ENCODE measurements at regions not wholly inside any gene's neighbourhood (a gene's known extent, or its start where the extent isn't known, plus 50 kb on each side); places are given as distances from the start of the nearest gene placed in this dataset.

DNA sequence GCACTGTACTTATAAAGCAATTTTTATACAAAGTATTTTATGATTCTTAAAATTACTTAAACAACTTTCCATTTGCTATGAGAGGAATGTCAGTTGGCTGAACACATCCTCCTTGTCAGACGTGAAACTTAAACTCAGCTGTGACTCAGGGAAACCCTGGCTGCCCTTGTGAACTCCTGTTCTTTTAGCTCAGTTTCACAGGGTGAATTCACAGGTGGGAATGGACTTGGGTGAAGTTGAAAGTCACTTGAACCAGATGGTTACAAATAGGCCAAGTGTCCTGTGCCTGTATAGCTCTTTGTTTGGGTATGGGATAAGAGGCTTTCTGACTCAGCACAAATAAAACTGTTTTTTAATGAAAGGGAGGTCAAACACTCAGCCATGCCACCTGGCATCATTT lies 67.4 kb upstream of the FAM47B start:
- DNase-seq, result peak; percentile 61

DNA sequence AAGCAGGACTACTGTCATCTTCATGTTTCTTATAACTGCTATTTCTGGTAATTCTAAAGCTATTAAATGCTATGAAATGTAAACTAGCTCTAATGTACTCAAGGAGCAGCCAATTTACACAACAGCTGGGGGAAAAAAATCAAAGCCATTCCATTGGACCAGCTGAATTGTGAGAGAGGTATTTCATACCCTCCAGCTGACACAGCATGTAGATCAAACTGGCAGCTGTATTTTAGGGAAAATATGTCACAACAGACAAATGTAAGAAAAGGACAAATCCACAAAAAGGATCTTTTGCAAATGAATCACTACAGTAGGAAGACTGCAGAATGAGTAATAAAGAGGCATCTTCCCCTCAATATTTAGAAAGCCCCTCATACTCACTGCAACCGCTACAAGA lies 65.2 kb upstream of the FAM47B start:
- peak; percentile 78 for DNase-seq

DNA sequence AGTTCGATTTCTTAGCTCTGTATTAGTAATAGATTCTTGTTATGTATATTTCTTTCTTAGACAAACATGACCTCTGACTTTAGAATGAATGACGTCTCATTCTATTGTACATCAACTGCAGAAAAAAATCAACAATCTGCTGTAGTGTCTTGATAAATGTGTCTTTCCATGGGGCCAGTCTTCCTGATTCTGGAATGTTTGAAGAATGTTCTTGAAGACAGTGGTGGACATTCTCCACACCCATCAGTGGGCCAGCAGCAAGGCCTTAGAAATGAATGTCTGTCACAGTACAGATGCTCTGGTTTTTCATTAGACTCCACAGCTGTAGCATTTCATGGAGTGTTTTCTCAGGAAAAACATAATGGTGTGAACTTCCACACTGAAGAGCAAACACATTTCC lies 63.2 kb upstream of the FAM47B start:
- peak; percentile 69 for DNase-seq

DNA sequence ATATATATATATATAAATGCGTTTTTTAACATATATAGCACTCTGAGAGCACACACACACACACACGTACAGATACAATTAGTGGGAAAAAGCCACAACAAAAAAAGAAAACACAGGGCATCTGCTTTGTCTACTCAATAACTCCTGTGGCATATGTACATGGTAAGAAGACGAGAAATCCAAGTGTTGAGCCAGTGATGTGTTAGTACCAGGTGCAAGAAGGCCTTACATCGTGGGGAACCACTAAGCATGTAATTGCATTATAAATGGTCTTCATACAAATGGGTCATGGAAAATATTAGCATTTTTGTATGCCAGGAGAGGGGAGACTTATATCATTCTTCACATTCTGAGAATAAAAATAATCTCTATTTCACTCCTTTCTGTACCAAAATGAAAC lies 62.7 kb upstream of the FAM47B start:
- no peak for DNase-seq

DNA sequence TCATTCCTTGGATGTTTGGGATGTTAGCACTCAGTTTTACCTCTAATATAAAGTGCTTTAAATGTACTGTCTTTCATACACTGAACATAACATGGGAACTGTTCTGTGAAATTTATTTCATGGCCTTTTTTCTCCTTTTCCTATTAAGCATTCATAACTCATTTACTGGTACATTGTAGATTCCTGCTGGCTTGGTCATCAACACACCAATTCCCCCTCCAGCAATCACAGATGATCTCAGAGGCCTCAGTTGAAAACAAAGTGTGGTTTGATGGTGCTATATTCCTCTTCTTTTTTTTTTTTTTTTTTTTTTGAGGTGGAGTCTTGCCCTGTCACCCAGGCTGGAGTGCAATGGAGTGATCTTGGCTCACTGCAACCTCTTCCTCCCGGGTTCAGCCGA lies 61.9 kb upstream of the FAM47B start:
- DNase-seq, result peak; percentile 85

DNA sequence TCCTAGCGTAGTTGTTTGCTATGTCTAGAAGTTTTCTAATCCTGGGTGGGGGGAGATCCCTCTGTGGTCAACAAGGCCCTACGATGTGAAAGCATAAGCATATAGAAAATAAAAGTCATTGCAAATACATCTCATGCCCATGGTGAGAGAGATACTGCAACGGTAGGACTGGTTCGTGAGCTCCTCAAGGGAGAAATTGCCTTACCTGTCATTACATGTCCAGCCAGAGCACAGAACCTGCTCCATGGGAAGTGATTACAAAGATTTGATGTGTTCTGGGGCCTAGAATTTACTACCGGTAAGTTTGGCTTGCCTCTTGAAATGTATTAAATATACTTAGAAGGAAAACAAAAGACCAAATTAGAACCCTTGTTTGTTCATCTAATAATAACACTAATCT lies 60.9 kb upstream of the FAM47B start:
- no peak for DNase-seq

DNA sequence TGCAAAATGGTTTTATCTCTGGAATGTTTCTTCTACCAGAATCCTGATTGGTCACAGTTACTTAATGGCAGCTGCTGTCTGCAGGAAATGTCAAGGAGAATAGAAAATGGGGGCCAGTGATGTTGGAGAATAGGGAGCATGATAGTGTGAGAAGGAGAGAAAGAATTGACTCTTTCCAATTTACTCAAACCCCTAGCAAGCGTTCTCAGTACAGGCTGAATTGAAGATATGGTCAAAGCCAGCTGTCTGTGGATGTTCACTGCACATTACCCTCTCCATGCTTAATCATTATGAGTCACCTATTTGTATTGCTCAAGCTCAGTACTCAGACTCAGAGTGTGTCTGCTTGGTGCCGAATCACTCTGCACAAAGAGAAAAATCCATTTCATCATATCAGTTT lies 57.8 kb upstream of the FAM47B start:
- DNase-seq, result peak; percentile 83

DNA sequence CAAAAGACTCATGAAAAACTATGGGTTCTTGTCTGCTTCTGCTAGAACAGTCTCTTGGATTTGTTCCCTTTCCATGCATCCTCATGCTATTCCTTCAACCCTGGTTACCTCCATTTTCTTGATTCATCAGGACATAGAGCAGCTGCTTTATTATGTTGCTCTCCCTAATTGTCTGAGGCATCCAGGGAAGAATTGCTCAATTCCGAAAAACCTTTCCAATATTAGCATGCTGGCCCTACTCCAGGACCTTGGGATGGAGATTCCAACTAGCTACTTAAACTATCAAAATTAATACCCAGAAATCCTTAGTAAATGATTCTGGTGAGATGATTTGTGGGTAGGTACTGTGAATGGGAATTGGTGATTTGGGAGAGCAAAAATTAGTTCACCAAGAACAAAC lies 56.6 kb upstream of the FAM47B start:
- peak; percentile 41 for DNase-seq

DNA sequence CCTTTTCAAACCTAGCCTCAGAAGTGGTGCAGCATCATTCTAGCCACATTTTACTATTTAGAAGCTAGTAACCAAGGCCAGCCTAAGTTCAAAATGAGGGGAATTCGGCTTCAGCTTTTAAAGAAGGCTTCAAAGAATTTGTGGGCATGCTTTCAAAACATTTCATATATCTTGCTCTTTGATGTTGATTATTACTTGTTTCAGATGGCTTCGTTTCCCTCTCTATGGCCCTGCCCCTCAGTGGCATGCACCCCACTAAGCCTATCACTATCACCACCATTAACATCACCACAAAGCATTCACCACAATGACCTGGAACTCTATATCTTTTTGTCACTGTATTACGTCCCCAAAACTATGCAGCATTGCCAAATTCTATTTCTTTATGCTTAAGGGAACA lies 51.2 kb upstream of the FAM47B start:
- DNase-seq, result no peak
